Mesendoderm (in vitro differentiated cells): ENCODE measurements at regions not wholly inside any gene's neighbourhood (a gene's known extent, or its start where the extent isn't known, plus 50 kb on each side); places are given as distances from the start of the nearest gene placed in this dataset.

Source experiments
- DNase-seq: peaks from one replicate; pipeline ENCODE4 v3.0.0; 2013
- H2AK5ac ChIP-seq: 2 replicates; pipeline ENCODE4 v1.6.1; 2013; ENCODE audit warnings: low read length, inconsistent platforms
- H2BK120ac ChIP-seq: 2 replicates; pipeline ENCODE4 v1.6.1; 2013; ENCODE audit warnings: low read depth, mild to moderate bottlenecking, low read length, moderate library complexity, mixed read lengths
- H2BK15ac ChIP-seq: replicated peaks from 2 replicates; pipeline ENCODE4 v1.6.1; 2013; ENCODE audit warnings: low read depth, mild to moderate bottlenecking, moderate library complexity
- H2BK5ac ChIP-seq: 2 replicates; pipeline ENCODE4 v1.6.1; 2013; ENCODE audit warnings: low read length, inconsistent platforms
- H3K18ac ChIP-seq: 2 replicates; pipeline ENCODE4 v1.6.1; 2013; ENCODE audit warnings: mild to moderate bottlenecking, low read length, mixed read lengths
- H3K23ac ChIP-seq: one replicate; pipeline ENCODE4 v1.6.1; 2013; ENCODE audit warnings: low read length
- H3K27ac ChIP-seq: 2 replicates; pipeline ENCODE4 v1.5.1; 2013; ENCODE audit warnings: low read depth, mild to moderate bottlenecking, inconsistent platforms, low read length, moderate library complexity
- H3K27me3 ChIP-seq: 2 replicates; pipeline ENCODE4 v1.6.1; 2013; ENCODE audit warnings: low read length, control low read depth, mild to moderate bottlenecking, inconsistent platforms; ENCODE audit not compliant: insufficient read depth, poor library complexity
- H3K36me3 ChIP-seq: 2 replicates; pipeline ENCODE4 v1.6.1; 2013; ENCODE audit warnings: low read length, inconsistent platforms; ENCODE audit not compliant: control insufficient read depth, insufficient read depth
- H3K4ac ChIP-seq: one replicate; pipeline ENCODE4 v1.6.1; 2013; ENCODE audit warnings: low read depth, mild to moderate bottlenecking, low read length, moderate library complexity
- H3K4me1 ChIP-seq: 2 replicates; pipeline ENCODE4 v1.6.1; 2013; ENCODE audit warnings: low read depth, low read length, inconsistent platforms; ENCODE audit not compliant: control insufficient read depth
- H3K4me2 ChIP-seq: 2 replicates; pipeline ENCODE4 v1.6.1; 2013; ENCODE audit warnings: low read length
- H3K4me3 ChIP-seq: 2 replicates; pipeline ENCODE4 v1.5.1; 2013; ENCODE audit warnings: mild to moderate bottlenecking, low read length
- H3K56ac ChIP-seq: one replicate; pipeline ENCODE4 v1.6.1; 2013; ENCODE audit warnings: low read length
- H3K79me1 ChIP-seq: 2 replicates; pipeline ENCODE4 v1.6.1; 2013; ENCODE audit warnings: low read length, inconsistent platforms
- H3K79me2 ChIP-seq: 2 replicates; pipeline ENCODE4 v1.6.1; 2013; ENCODE audit warnings: mild to moderate bottlenecking, low read length; ENCODE audit not compliant: control insufficient read depth, insufficient read depth
- H3K9ac ChIP-seq: 2 replicates; pipeline ENCODE4 v1.6.1; 2013; ENCODE audit warnings: low read length, inconsistent platforms
- H4K5ac ChIP-seq: one replicate; pipeline ENCODE4 v1.6.1; 2013; ENCODE audit warnings: low read length
- H4K8ac ChIP-seq: one replicate; pipeline ENCODE4 v1.6.1; 2013; ENCODE audit warnings: low read depth, mild to moderate bottlenecking, control low read depth, low read length, moderate library complexity
- WGBS: extraction: QIAGEN DNeasy Blood & Tissue Kit; methylation state at CpG from one replicate; pipeline ENCODE4 v1.1.7; 2013; ENCODE audit warnings: low lambda C conversion rate, missing lambda C conversion rate; ENCODE audit not compliant: insufficient coverage; ENCODE audit errors: extremely low coverage; 5-methylcytosine and 5-hydroxymethylcytosine counted together

DNA sequence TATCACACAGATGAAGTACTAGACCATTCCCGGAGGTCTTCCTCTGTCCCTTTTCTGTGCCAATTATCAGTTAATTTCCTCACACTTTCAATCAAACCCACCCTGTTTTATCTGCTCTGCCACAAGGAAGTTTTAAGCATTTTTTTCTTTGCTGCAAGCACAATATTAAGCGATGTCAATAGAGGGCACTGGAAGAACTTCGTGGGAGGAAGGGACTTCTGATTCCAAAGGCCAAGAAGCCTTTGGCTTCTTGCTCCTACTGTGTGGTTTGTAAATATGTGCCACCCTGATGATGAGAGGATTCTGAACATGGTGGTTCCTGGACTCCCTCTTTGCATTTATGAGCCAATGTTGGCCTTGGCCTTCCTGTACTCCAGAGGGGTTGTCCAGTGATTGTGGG, 1712.5 kb upstream of the C9orf72 start:
- Histone ChIP-seq H3K27me3 (no peaks in the 10 kb centered on the region), H2AK5ac (no peak overlapping the region), H3K4ac (no peak overlapping the region), H3K4me1 (no peaks in the 10 kb centered on the region), H2BK5ac (no peak overlapping the region), H4K5ac (no peak overlapping the region), H3K79me1 (no peaks in the 10 kb centered on the region), H3K9ac (no peak overlapping the region), H3K4me3 (no peak overlapping the region), H3K18ac (no peak overlapping the region), H3K36me3 (no peaks in the 10 kb centered on the region), H3K4me2 (no peak overlapping the region), H2BK15ac (no peak overlapping the region), H3K27ac (no peak overlapping the region), H3K79me2 (no peaks in the 10 kb centered on the region), H3K56ac (no peak overlapping the region), H3K23ac (no peak overlapping the region), H2BK120ac (no peak overlapping the region), H4K8ac (no peak overlapping the region)
- WGBS = no CpG with 5 or more reads among the region's 3 CpGs
- DNase-seq = peak; percentile 59

DNA sequence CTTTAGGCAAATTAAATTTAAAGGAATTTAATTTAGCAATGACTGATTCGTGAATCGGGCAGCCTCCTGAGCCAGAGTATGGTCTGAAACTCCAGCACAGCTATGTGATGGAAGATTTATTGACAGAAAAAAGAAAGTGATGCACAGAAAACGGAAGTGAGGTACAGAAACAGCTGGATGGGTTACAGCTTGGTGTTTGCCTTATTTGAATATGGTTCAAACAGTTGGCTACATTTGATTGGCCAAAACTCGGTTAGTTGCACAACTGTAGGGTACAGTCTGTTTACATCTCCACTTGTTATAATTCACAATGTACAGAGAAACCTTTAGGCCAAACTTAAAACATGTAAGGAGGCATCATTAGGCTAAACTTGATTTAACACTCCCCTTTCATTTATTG, 1716.1 kb upstream of the C9orf72 start:
- H2BK120ac ChIP-seq = no peak overlapping the region
- no peak overlapping the region for H2AK5ac ChIP-seq
- H3K4me2 ChIP-seq = no peak overlapping the region
- H2BK15ac ChIP-seq = no peak overlapping the region
- no peak overlapping the region for H2BK5ac ChIP-seq
- H3K56ac ChIP-seq = no peak overlapping the region
- no peak overlapping the region for H3K4ac ChIP-seq
- no peaks in the 10 kb centered on the region for H3K4me1 ChIP-seq
- no peak overlapping the region for H4K5ac ChIP-seq
- no peak overlapping the region for H4K8ac ChIP-seq
- H3K79me2 ChIP-seq = no peaks in the 10 kb centered on the region
- H3K79me1 ChIP-seq = no peaks in the 10 kb centered on the region
- no peak overlapping the region for H3K9ac ChIP-seq
- no peaks in the 10 kb centered on the region for H3K27me3 ChIP-seq
- H3K4me3 ChIP-seq = no peak overlapping the region
- DNase-seq = no peak
- no peak overlapping the region for H3K27ac ChIP-seq
- H3K23ac ChIP-seq = no peak overlapping the region
- H3K36me3 ChIP-seq = no peaks in the 10 kb centered on the region
- H3K18ac ChIP-seq = no peak overlapping the region
- WGBS = no CpG with 5 or more reads among the region's 4 CpGs

DNA sequence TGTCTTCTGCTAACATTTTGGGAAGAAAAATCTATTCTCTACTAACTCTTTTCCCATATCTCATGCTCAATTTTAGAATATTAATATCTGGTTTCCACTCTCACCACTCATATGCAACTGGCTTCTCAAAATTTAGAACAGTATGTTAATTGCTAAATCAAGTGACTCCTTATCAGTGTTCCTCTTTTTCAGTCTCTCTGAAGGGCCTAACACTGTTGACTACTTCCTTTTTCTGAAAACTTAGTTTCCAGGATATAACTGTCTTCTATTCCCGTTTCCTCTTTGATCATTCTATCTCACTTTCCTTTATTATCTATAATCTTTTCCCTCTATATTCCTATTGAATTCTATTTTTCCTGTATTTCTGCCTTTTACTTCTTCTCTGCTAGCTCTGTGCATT, 1717.2 kb upstream of the C9orf72 start:
- WGBS = 100% methylated on average over 1 of the region's 1 CpG

DNA sequence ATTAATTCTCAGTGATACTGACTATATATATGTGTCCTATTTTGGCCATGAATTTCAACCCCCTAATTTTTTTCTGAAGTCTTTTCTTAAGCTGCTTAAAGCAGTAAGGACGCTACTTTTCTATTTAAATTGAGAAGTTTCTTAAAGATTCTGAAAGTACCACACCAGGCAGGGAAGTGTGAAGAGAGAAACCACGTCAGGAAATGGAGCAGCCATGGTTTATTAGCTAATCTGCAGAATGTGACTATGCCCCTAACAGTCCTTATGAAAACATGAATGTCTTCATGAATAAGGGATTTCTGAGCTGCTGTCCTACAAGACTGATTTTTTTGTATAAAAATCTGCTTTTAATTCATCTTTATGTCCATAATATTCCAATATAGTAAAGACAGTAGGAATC, 1724.3 kb upstream of the C9orf72 start:
- Histone ChIP-seq H3K27me3 (no peaks in the 10 kb centered on the region), H2BK5ac (no peak overlapping the region), H2BK120ac (no peak overlapping the region), H4K5ac (no peak overlapping the region), H2BK15ac (no peak overlapping the region), H4K8ac (no peak overlapping the region), H3K4me1 (no peaks in the 10 kb centered on the region), H3K36me3 (no peaks in the 10 kb centered on the region), H3K9ac (no peak overlapping the region), H2AK5ac (no peak overlapping the region), H3K23ac (no peak overlapping the region), H3K79me1 (no peaks in the 10 kb centered on the region), H3K4ac (no peak overlapping the region), H3K27ac (no peak overlapping the region), H3K56ac (no peak overlapping the region), H3K4me2 (no peak overlapping the region), H3K4me3 (no peak overlapping the region), H3K79me2 (no peaks in the 10 kb centered on the region), H3K18ac (no peak overlapping the region)
- no peak for DNase-seq
- WGBS = no CpG with 5 or more reads among the region's 2 CpGs

More for the DNA sequence above, 1717.2 kb upstream of the C9orf72 start:
- no peak for DNase-seq
- no peak overlapping the region for H3K18ac ChIP-seq
- no peak overlapping the region for H4K8ac ChIP-seq
- H4K5ac ChIP-seq = no peak overlapping the region
- H3K4me2 ChIP-seq = no peak overlapping the region
- H3K36me3 ChIP-seq = no peaks in the 10 kb centered on the region
- H2AK5ac ChIP-seq = no peak overlapping the region
- no peaks in the 10 kb centered on the region for H3K27me3 ChIP-seq
- H3K56ac ChIP-seq = no peak overlapping the region
- H3K4me1 ChIP-seq = no peaks in the 10 kb centered on the region
- no peaks in the 10 kb centered on the region for H3K79me2 ChIP-seq
- no peak overlapping the region for H3K4ac ChIP-seq
- H3K23ac ChIP-seq = no peak overlapping the region
- no peak overlapping the region for H2BK120ac ChIP-seq
- H3K9ac ChIP-seq = no peak overlapping the region
- no peaks in the 10 kb centered on the region for H3K79me1 ChIP-seq
- no peak overlapping the region for H2BK15ac ChIP-seq
- H3K4me3 ChIP-seq = no peak overlapping the region
- H3K27ac ChIP-seq = no peak overlapping the region
- no peak overlapping the region for H2BK5ac ChIP-seq

DNA sequence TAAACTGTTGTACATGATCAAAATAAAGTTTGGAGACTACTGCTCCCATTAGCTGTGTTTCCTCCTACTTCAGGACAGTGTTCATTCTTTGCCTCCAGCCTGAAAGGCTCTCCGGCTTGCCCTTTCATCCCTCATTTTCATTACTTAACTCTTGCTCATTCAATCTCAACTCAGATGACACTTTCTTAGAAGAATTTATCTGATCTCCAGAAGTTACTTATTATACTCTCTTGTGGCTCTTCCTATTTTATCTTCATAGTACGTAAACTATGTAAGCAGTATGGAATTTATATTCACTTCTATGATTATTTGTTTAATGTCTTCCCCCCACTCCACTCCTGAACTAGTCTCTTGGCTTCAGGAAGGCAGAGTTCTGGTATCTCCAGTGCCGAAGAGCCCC, 1737.9 kb upstream of the C9orf72 start:
- H3K9ac ChIP-seq = no peak overlapping the region
- H3K23ac ChIP-seq = no peak overlapping the region
- H2BK15ac ChIP-seq = no peak overlapping the region
- no peak overlapping the region for H3K27ac ChIP-seq
- H3K36me3 ChIP-seq = no peaks in the 10 kb centered on the region
- no peak overlapping the region for H4K5ac ChIP-seq
- H3K4me2 ChIP-seq = no peak overlapping the region
- no peak overlapping the region for H2BK5ac ChIP-seq
- no peaks in the 10 kb centered on the region for H3K79me2 ChIP-seq
- DNase-seq = no peak
- no peak overlapping the region for H3K56ac ChIP-seq
- H2AK5ac ChIP-seq = no peak overlapping the region
- no peak overlapping the region for H3K4me3 ChIP-seq
- no peak overlapping the region for H4K8ac ChIP-seq
- no CpG with 5 or more reads among the region's 3 CpGs for WGBS
- no peak overlapping the region for H3K4ac ChIP-seq
- H3K79me1 ChIP-seq = no peaks in the 10 kb centered on the region
- no peaks in the 10 kb centered on the region for H3K4me1 ChIP-seq
- H2BK120ac ChIP-seq = no peak overlapping the region
- H3K18ac ChIP-seq = no peak overlapping the region
- H3K27me3 ChIP-seq = no peaks in the 10 kb centered on the region

DNA sequence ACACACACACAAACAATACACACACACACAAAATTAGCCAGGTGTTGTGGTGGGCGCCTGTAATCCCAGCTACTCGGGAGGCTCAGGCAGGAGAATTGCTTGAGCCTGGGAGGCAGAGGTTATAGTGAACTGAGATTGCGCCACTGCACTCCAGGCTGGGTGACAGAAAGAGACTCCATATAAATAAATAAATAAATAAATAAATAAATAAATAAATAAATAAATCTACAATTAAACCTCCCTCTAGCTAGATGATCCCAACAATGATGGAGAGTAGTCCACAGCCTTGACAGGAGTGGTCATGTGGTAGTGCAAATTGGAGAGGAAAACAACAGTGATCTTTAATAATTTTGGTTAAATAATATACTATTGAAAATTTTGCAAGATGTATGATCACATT, 1739.0 kb upstream of the C9orf72 start:
- H3K9ac ChIP-seq = no peak overlapping the region
- H2AK5ac ChIP-seq = no peak overlapping the region
- no CpG with 5 or more reads among the region's 3 CpGs for WGBS
- H3K4me1 ChIP-seq = no peaks in the 10 kb centered on the region
- H3K4me3 ChIP-seq = no peak overlapping the region
- no peak overlapping the region for H3K4ac ChIP-seq
- no peak for DNase-seq
- no peaks in the 10 kb centered on the region for H3K79me1 ChIP-seq
- H4K5ac ChIP-seq = no peak overlapping the region
- no peak overlapping the region for H2BK120ac ChIP-seq
- H3K18ac ChIP-seq = no peak overlapping the region
- no peak overlapping the region for H2BK15ac ChIP-seq
- no peak overlapping the region for H3K27ac ChIP-seq
- no peak overlapping the region for H3K23ac ChIP-seq
- no peak overlapping the region for H2BK5ac ChIP-seq
- no peak overlapping the region for H3K4me2 ChIP-seq
- no peak overlapping the region for H4K8ac ChIP-seq
- H3K27me3 ChIP-seq = no peaks in the 10 kb centered on the region
- H3K56ac ChIP-seq = no peak overlapping the region
- H3K79me2 ChIP-seq = no peaks in the 10 kb centered on the region
- H3K36me3 ChIP-seq = no peaks in the 10 kb centered on the region
